22Rv1 (cell line): ENCODE measurements at regions not wholly inside any gene's neighbourhood (a gene's known extent, or its start where the extent isn't known, plus 50 kb on each side); places are given as distances from the start of the nearest gene placed in this dataset.

Experiments used
- H3K27ac ChIP-seq: fragments of 450-650 bp; 2 replicates; pipeline ENCODE4 v1.5.1; 2017
- ZFX ChIP-seq: fragments of 450-650 bp; IDR thresholded peaks from 2 replicates; pipeline ENCODE4 v1.6.1; 2017; ENCODE audit warnings: antibody characterized with exemption, borderline replicate concordance
- TF ChIP-seq, protein P1 (sequence below): fragments of 450-650 bp; IDR thresholded peaks from 2 replicates; pipeline ENCODE4 v1.5.1; 2017; ENCODE audit warnings: mild to moderate bottlenecking

DNA sequence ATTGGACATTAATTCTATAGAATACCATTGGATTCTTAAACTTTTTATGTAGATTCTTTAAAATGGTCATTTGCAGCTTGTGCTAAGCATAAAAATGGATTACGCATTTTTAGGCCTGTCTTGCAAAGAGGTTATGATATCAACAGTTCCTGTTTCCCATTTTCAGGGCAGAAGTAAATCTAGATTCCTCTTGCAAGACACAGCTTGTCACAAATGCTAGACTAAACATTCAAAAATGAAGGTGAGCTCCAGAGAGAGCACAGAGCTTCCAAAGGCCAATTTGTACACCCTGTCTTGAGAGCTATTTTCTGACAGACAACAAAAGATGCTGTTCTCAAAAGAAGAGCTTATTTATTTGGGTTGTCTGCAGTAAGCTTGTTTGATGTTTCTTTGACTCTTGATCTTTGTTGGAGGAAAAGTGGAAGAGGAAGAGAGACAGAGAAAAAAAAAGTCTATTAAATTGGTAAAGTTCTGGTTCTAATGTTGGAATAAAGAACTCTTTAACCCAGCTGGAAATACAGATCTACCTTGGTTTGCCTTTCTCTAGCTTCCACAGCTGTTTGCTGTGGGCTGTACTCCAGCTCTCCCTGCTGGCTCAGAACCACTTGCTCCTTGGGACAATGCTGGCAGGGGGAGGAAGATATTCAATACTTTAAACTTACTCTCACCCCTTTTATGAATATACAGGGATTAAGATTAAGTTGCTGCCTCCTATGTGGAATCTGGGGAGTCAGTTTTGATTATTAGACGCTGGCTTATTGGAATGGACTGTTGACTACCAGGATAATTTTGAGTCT, 651.8 kb downstream of the CDH11 start:
- H3K27ac ChIP-seq, result no peak overlapping the region
- TF ChIP-seq, protein P1, sequence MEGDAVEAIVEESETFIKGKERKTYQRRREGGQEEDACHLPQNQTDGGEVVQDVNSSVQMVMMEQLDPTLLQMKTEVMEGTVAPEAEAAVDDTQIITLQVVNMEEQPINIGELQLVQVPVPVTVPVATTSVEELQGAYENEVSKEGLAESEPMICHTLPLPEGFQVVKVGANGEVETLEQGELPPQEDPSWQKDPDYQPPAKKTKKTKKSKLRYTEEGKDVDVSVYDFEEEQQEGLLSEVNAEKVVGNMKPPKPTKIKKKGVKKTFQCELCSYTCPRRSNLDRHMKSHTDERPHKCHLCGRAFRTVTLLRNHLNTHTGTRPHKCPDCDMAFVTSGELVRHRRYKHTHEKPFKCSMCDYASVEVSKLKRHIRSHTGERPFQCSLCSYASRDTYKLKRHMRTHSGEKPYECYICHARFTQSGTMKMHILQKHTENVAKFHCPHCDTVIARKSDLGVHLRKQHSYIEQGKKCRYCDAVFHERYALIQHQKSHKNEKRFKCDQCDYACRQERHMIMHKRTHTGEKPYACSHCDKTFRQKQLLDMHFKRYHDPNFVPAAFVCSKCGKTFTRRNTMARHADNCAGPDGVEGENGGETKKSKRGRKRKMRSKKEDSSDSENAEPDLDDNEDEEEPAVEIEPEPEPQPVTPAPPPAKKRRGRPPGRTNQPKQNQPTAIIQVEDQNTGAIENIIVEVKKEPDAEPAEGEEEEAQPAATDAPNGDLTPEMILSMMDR, result no peak
- no peak for TF ChIP-seq ZFX

DNA sequence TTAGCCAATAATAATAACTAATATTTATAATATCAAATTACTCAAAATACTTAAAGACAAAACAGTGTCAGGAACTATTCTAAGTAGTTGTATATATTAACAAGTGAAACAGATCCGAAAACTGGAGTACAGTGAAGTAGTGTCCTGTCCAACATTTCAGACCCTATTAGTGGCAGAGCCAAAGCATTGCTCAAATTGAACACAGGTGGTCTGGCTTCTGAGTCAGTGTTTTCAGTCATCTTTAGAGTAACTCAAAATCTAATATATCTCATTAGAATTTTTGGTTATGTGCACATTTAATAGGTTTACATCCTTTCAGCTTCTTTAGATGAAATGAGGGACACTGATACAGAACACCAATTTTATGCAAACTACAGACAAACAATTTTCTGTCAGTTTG, 652.5 kb downstream of the CDH11 start:
- H3K27ac ChIP-seq, result no peak overlapping the region
- no peak for TF ChIP-seq ZFX
- TF ChIP-seq, protein P1, result no peak

DNA sequence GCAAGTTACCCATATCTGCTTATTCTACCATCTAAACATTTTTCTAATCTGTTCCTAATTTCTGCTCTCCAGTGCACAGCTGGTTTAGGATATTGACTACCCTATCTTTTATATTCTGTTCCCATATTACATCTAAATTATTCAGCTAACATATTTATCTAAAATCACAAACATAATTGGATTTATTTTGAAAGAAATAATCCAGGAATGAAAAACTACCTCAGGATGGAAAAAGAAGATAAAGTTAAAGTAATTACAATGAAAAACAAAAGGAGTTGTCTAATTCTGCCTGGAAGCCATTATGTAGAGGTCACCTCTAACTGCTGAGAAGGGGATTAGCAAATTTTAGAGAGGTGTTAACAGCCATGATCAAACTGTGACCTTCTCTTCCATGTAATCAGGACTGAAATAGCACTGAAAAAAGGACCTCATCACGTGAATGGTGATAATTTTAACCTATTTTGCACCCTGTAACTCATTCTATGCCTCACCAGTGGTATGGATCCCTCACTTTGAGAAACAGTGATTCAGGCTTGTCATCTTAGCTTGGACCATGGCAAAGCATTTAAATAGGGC, 653.3 kb downstream of the CDH11 start:
- no peak for TF ChIP-seq ZFX
- TF ChIP-seq, protein P1, result no peak
- no peak overlapping the region for H3K27ac ChIP-seq

DNA sequence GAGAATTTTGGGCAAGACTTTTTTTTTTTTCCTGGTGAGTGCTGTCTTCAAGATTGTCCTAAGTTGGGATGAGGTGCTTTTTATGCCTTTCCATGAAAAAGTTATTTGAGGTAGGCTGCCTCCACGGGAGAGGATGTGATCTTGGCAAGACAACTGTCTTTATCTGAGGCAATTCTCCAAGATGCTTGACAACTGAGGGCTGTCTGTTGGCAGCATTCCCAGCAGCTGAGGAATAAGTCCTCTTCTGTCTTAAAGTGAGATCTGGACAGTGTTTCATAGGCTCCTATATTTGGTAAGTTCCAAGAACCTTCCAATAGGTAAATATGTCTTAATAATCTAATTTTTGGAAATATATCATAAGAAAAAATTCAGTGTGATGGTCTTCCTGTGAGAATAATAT, 662.0 kb downstream of the CDH11 start:
- TF ChIP-seq, protein P1, result no peak
- TF ChIP-seq ZFX, result no peak

DNA sequence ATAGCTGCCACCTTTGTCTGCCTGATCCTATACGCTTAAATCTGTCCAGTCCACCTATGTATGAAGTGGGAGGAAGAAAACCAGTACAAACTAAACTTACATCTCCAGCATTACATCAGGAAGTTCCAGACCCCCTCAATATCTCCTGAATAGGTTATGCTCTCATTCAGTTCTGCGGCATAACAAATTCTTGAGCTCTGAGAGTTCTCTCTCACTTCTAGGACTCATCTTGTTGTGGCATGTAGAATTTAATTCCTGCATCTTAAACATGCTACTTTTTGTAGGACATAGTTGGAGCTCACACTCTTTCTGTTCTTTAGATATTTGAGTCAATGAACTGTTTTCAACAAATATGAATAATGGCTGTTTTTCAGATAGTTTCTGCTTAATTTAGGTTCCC, 662.5 kb downstream of the CDH11 start:
- TF ChIP-seq, protein P1, result no peak
- TF ChIP-seq ZFX, result no peak
- no peak overlapping the region for H3K27ac ChIP-seq

More for the DNA sequence above, 662.0 kb downstream of the CDH11 start:
- H3K27ac ChIP-seq, result no peak overlapping the region

DNA sequence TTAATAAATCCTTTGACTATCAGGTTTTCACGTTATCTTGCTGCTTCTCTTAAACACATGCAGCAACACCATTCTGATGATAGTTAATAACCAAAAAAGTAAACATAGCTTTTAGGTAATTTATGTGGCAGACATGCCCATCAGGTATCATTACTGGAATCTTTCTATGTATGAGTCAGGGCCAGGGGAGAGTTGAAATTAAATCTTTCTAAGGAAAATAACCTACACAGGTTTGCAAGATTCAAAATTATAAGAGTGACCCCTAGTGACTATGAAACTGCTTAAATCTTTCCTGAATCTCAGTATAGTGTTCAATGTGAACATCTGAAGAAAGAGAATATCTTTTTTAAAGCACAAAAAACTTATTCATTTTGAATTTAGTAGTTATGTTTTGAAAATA, 666.6 kb downstream of the CDH11 start:
- H3K27ac ChIP-seq, result no peak overlapping the region
- TF ChIP-seq, protein P1, result no peak
- TF ChIP-seq ZFX, result no peak

DNA sequence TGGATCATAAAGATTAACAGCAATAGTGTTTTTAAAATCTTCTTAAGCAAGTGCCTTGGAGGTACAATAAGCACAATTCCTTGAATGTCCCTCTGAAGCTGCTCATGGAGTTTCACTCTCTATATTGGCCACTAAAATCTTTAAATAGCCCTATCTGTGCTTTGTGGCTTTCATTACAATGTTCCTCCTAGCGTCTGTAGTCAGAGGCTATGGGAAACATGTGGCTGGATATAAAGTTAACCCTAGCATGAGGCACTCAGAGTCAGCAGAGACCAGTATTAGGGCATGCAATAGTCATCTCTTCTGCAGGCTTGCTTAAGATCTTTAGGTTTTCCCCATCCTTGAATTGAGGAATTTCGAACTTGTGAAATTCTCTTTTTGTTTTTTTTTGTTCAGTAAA, 668.2 kb downstream of the CDH11 start:
- no peak for TF ChIP-seq ZFX
- TF ChIP-seq, protein P1, result no peak
- H3K27ac ChIP-seq, result no peak overlapping the region
